ENCODE measurements at regions not wholly inside any gene's neighbourhood (a gene's known extent, or its start where the extent isn't known, plus 50 kb on each side); places are given as distances from the start of the nearest gene placed in this dataset.
"Not testable (repeated sequence)": the region's sequence is repeated elsewhere in the genome, so short reads cannot be mapped to it uniquely, and the experiment has no call there.

GRCh38 chr4:91838181-91838861 lies 465.4 kb upstream of the GRID2 start:
- no peak for DNase-seq (ENCODE audit: low read depth)

DNA sequence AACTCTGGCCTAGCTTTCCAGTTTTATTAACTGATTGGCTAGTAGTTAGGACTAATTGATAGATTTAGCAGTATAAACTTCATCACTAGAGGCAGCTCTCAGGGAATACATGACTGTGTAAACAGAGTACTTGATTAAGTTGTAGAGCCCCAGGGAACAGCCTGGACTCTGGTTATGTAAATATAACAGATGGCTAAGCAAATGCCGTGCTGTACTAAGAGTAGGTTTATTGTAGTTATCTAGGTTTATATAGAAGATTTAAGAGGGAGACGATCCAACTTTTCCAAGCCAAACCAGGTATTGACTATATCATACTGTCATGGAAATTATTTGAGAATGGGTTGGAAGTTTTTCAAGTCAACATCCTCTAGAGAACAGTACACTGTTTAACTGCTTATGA lies 463.4 kb upstream of the GRID2 start:
- DNase-seq (ENCODE audit: low read depth): no peak

DNA sequence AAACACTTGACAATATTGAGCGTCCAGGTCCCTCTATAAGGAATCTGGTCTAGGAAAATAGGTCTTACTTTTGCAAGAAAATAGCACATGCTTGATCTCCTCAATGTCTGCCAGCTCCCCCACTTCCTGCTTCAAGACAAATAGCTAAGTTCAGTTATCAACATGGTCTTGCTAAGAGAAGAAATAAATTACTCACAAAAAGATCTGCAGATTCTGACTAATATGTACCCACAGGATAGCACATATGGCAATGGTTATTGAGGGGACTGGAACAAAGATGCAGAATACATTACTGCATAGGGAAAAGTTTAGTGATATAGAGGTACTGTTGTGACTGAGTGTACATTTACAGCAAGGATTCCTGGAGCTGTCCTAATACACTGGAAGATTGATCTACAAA lies 457.5 kb upstream of the GRID2 start:
- DNase-seq (ENCODE audit: low read depth): no peak

- DNase-seq (ENCODE audit: low read depth): no peak
These were observed 452.3 kb upstream of the GRID2 start for GRCh38 chr4:91851456-91851855.

GRCh38 chr4:91887926-91888325 lies 415.8 kb upstream of the GRID2 start:
- no peak for DNase-seq (ENCODE audit: low read depth)

DNA sequence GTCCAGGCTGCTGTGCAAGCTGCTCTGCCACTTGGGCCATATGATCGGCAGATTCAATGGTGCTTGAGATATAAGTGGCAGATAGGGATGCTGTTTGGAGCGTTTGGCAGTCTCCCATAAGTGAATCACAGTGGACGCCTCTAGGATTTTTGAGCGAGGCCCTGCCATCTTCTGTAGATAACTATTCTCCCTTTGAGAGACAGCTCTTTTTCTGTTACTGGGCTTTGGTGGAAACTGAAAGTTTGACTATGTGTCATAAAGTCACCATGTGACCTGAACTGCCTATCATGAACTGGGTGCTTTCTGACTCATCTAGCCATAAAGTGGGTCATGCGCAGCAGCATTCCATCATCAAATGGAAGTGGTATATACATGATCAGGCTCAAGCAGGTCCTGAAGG lies 412.5 kb upstream of the GRID2 start:
- not testable (repeated sequence) for DNase-seq (ENCODE audit: low read depth)

GRCh38 chr4:91894006-91894405 lies 409.8 kb upstream of the GRID2 start:
- DNase-seq (ENCODE audit: low read depth): no peak

- no peak for DNase-seq (ENCODE audit: low read depth)
These were observed 399.2 kb upstream of the GRID2 start for GRCh38 chr4:91904556-91904955.

- DNase-seq (ENCODE audit: low read depth): no peak
These were observed 393.8 kb upstream of the GRID2 start for GRCh38 chr4:91909963-91910362.

DNA sequence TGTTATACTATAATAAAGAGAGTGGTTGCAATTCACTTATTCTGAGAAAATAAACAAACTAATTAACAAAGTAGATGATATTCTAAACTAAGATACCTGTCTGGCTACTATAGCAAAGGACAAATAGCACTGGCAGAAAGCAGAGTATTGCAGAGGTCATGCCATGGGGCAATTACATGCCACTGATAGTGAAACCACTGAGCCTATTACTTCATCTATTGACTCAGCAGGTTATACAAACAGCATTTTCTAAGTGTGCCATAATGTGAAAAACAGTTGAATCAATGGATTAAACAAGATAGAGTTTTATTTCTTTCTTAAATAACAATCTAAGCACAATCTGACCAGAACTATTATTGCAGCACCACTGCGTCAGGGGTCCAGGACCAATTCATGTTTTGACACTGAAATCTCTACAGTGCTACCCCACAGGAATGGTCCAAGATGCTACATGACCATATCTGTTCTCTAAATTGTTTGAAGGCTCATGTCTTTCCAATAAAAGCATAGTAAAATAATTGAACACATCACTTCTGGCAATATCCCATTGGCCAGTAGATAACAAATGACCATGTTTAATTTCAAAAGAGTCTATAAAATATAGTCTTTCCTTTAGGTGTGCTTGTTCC lies 389.5 kb upstream of the GRID2 start:
- no peak for DNase-seq (ENCODE audit: low read depth)

DNA sequence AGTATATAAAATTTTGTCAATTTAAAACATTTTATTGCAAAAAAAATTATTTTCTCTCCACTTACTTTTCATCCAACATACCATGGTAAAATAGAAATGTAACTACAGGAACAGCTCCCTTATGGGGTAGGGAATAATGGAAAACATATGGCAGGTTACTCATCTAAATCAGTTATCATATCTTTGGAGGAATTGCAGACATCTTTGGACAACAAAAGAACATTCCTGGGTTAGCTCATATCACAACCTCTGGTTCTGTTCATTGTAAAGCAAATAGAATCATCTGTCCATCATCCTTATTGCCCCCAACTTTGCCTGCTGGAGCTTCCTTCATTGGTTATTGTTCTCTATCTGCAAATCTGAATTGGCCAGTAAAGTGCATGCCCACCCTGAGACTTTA lies 387.5 kb upstream of the GRID2 start:
- no peak for DNase-seq (ENCODE audit: low read depth)

DNA sequence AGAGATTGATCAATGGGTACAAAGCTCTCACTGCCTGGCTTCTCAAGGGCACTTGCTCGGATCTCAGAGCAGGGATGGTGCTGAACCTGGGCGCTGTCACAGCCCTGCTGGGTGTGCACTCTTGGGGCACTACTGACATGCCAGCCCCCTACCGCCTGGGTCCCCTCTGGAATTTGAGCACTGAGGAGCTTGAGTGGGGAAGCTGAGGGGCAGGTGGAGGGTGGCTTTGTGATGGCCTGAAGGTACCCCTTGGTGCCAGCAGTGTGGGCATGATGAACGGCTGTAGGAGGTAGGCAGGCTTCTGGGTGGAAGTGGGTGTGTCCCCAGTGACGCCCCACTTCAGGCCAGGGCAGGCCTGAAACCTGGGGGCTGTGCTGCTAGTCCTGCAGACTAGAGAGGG lies 379.1 kb upstream of the GRID2 start:
- DNase-seq (ENCODE audit: low read depth): no peak

DNA sequence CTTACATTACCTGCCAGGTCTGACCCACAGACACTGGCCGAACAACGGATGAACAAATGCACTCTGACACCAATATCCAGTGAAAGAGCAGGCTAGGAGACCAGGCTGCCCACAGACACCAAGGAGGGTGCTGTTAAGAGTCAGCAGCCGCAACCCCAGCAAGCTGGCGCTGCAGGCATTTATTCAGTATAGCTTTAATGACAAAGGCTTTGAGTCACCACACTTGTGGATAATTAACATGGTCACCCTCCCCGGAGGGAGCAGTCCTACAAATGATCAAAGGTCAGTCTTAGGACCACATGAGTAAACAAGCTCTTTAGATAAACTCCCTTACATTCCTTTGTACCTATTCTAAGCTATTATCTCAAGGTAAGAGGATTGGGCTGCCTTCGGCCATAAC lies 368.5 kb upstream of the GRID2 start:
- DNase-seq (ENCODE audit: low read depth): no peak

- peak; percentile 3 for DNase-seq (ENCODE audit: low read depth)
These were observed 367.5 kb upstream of the GRID2 start for GRCh38 chr4:91936311-91936710.

GRCh38 chr4:91957963-91958362 lies 345.8 kb upstream of the GRID2 start:
- DNase-seq (ENCODE audit: low read depth): no peak

DNA sequence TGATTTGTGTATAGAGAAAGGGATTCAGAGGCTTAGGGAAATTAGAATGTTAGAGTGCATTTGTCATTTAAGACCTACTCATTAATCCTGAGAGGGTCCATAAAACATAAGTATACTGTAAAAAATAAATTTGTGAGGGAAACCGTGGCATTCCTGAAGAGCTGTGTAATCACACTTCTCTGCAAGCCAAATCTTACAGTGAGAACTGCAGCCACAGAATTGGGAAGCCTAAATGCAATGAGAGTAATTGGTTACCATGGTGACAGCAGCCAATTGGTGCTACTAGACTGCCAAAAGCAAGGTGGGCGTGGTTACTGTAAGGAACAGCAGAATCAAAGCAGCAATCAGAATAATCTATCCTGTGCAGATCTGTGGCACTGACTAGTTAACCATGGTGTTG lies 345.2 kb upstream of the GRID2 start:
- DNase-seq (ENCODE audit: low read depth): peak; percentile 12

DNA sequence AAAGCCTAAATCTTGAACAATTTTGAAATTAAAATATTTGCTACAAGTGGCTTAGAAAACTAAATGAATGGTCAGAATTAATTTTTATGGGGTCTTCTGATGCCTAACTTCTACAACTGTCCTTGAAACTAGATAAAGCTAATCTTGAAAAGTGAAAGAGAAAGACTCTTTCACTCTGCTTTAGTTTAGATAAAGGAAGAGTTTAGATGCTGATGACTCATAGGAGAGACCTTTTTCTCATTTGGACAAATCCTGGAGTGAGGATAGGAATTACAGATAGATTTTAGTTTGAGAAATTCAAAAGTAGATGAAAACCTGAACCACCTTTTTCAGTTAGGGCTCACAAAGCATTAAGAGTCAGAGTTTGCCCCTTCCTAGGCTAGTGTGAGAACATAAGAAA lies 342.3 kb upstream of the GRID2 start:
- peak; percentile 20 for DNase-seq (ENCODE audit: low read depth)

GRCh38 chr4:91963486-91963885 lies 340.3 kb upstream of the GRID2 start:
- peak; percentile 75 for DNase-seq (ENCODE audit: low read depth)

- DNase-seq (ENCODE audit: low read depth): no peak
These were observed 338.6 kb upstream of the GRID2 start for GRCh38 chr4:91965166-91965565.

DNA sequence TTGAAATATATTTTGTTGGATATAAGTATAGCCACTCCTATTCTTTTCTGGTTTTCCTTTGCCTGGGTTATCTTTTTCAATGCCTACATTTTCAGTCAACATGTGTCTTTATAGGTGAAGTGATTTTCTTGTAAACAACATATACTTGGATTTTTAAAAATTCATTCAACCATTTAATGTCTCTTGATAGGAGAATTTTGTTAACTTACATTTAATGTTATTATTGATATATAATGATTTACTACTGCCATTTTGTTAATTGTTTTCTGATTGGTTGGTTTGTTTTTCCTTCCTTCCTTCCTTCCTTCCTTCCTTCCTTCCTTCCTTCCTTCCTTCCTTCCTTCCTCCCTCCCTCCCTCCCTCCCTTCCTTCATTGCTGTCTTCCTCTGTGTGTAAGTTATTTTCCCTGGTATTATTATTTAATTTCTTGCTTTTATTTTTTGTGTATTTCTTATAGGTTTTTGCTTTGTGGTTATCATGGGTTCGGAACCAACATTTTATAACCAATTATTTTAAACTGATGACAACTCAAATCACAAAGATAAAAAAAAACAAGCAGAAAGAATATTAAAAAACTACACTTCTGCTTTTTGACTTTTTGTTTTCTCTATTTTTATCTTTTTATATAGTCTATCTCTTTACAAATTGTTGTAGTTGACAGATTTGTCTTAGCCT lies 330.1 kb upstream of the GRID2 start:
- no peak for DNase-seq (ENCODE audit: low read depth)

DNA sequence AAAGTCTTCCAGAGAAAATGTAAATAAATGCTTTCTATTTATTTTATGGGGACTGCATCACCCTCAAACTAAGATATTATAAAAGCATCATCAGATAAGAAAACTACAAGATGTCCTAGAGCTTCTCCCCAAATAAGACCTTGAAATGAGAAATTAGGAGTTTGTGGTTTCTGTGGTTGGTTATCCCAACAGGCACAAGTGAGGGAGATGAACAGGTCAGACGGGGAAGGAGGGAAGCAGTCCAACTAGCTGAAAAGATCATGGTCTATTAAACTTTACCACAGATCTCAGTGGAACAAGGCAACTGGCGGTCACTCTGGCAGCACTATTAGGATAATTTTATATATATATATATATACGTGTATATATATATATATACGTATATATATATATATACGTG lies 319.3 kb upstream of the GRID2 start:
- DNase-seq (ENCODE audit: low read depth): peak; percentile 5

DNA sequence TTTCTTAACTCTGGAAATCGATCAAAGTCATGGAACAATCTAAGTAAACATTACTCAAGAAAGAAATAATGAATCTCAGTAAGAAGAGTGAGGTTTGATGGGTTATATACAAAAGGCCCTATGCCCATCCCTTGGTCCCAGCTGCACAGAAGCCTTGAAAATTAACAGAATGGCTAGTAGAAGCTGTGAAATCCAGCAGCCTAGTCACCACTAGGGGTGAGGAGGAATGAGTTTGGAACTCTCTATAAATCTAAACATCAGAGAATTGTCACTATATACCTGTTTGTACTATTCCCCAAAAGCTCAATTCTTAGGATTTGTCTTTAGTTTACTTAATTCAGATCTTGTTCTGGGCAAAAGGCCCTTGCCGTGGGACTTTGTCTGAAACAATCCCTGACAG lies 313.9 kb upstream of the GRID2 start:
- no peak for DNase-seq (ENCODE audit: low read depth)

DNA sequence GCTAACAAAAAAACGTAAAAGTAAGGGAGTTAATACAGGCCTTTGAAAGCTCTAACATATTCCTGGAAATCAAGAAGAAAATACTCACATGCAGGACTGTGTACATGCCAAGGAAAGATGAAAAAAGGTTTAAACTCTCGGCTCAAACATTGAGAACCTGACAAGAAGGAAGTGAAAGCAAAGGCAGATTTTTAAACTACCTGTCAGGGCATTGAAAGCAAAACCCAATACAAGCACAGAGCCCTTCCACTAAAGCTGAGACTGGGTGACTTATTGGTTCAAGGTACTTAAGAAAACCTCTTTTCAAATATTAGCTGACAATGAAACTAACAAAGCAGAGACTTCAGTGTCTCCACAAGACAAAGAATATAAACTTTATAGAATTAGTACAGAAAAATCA lies 313.0 kb upstream of the GRID2 start:
- no peak for DNase-seq (ENCODE audit: low read depth)

All from LHCN-M2 (cell line).